ELF-1 (cell line): ENCODE measurements at regions not wholly inside any gene's neighbourhood (a gene's known extent, or its start where the extent isn't known, plus 50 kb on each side); places are given as distances from the start of the nearest gene placed in this dataset.
"Not testable (repeated sequence)": the region's sequence is repeated elsewhere in the genome, so short reads cannot be mapped to it uniquely, and the experiment has no call there.

ENCODE experiments used
- DNase-seq: peaks from one replicate; pipeline ENCODE4 v3.0.0-alpha.2; 2016; ENCODE audit warnings: low read depth, low spot score

DNA sequence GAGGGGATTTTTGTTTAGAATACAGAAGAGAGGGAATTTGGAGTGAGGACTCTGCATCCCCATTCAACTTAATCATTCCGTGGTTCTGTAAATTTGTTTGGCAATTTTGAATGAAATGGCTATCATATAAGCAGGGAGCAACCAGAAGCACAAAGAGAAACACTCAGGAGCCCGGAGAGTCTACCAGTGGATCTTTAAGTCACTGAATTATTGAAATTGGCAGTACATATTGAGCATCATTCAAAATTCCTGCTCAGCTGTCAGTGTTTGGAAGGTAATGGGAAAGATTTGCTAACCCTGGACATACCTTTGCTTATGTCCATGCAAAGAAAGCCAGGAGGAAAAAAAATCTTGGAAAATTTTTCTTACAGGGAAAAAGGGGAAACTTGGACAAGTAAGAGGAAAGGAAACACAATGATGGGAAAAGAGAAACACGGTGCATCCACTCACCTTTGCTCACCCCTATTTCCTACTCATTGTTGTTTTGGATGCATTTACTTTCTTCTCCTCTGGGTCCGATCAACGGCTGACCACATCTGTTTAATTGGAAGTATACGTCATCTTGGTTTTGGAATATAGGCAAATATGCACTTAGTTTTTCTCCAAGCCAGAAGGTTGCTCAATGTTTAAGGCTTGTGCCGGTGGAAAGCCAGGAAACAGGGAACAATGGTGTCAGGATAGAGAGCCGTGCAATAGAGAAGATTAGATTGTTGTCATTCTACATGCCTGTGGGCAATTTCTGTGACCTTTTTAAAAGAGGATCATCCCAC is 243.0 kb upstream of the LYPLAL1 start:
- no peak for DNase-seq

DNA sequence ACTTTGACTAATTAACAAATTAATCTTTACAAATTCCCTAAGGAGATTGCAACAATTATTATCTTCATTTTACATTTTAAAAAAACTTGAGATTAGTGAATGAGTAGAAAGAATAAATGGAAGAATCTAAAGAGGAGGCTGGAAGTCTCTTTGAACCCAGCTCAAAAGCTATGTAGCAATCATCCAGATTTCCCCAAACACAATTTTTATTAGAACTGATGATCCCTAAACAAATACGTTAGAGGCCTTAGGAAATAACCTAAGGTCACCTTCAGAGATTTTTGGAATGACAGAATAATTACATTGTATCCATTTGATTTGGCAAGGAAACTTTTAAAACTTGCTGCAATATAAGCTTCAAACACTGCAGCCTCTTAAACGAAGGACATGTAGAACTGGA is 242.4 kb upstream of the LYPLAL1 start:
- DNase-seq = no peak

GRCh38 chr1:218933513-218933912 is 240.2 kb upstream of the LYPLAL1 start:
- no peak for DNase-seq

GRCh38 chr1:218935408-218935807 is 238.3 kb upstream of the LYPLAL1 start:
- not testable (repeated sequence) for DNase-seq

DNA sequence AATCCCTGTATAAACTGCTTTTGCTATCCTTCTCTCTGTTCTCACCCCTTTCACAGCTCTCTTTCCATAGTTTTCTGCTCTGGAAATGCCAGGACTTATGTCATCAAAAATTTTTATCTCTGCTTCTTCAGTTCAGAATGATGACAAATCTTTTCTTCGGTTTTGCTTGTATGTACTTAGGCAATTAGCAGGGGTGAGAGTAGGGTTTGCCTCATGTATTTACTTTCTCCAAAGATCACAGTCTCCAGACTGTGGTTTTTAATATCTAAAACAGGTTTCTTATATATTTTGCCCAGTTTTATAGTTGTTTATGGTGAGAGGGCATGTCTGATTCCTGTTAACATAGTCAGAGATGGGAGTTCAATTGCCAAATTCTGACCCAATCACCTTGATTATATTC is 235.4 kb upstream of the LYPLAL1 start:
- no peak for DNase-seq

DNA sequence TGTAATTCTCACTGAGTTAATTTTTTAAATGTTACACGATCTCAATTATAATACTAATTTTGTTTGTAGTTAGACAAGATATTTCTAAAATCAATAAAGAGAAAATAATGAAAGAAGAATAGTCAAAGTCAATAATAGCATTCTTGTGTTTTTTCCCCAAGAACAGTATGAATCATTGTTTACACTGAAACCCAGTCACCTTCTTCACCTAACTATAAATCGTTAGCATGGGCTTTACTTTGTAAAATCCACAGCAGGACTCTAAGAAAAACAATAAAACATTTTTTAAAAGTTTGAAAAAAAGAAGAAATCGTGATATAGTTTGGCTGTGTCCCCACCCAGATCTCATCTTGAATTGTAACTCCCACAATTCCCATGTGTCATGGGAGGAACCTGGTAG is 234.6 kb upstream of the LYPLAL1 start:
- DNase-seq = no peak

DNA sequence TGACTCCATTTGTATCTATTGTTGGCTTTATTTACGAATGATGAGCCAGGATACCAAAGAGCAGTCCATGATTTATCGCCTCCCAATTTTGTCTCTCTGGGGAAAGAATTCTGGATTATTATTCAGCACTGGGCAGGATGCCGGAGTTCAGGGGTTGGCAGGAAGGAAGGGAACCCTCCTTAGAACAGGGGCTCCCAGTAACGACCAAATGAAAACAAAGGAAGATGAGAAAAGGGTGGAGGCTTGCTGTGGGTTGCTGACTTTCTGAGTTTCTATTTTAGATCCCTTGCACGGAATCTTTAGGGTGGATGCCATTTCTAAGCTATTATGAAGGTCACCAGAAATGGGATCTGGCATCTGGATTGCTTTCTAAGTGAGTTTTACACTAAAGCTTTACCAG is 231.2 kb upstream of the LYPLAL1 start:
- no peak for DNase-seq

GRCh38 chr1:218943371-218943770 is 230.3 kb upstream of the LYPLAL1 start:
- no peak for DNase-seq

DNA sequence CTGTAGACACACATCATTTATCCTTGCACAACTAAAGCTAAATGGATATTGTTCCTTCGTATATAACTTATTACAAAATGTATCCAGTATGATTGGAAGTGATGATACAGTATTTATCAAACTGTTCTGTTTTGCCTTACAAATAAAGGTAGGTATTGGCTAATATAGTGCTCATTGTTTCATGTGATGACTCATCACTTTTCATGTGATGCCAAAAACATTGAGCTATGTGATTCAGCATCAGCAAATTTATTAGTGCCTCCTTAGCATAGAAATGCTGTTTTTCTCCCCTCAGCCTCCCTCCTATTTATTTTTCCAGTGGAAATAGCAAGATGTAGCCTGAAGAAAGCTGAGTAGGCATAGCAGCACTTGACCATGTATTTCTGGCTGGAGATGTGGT is 228.6 kb upstream of the LYPLAL1 start:
- no peak for DNase-seq

DNA sequence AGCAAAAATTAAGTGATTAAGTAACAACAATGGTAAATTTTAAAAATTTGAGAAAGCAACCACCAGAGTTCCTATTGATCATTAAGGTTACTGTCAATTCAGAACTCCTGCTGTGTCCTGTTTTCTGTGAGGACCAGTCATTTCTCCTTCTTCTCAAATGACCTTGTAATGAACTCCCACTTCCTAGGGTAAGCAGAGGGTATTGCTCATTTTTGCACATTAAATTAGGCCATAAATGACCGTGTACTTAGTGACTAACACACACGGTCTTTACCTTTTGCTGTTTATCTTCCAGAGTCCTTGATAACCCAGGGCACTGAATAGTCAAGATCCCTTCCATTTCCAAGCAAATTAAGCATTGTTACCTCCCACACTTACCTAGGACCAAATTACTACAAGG is 227.5 kb upstream of the LYPLAL1 start:
- DNase-seq = no peak

- DNase-seq = no peak
Observed at GRCh38 chr1:218948446-218948845, 225.2 kb upstream of the LYPLAL1 start.

DNA sequence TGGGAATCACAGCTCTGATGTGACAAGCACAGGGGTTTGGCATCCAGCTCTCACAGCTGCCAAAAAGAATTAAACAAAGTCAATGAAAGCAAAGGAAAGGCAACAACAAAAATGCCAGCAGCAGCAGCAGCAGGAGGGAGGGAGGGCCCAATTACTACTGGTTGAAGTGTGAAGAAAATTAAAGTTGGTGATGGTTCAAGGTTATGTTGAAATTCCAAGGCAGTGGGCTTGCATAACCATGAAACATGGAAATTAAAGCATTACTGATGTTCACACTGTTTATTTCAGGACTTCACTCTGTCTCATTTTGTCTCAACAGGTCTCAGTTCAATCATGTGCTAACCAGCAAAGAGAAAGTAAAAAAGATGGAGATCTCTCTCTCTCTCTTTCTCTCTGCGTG is 220.3 kb upstream of the LYPLAL1 start:
- no peak for DNase-seq

GRCh38 chr1:218957971-218958370 is 215.7 kb upstream of the LYPLAL1 start:
- DNase-seq = no peak

GRCh38 chr1:218959784-218960183 is 213.9 kb upstream of the LYPLAL1 start:
- no peak for DNase-seq

- DNase-seq = no peak
Observed at GRCh38 chr1:218964471-218965185, 209.1 kb upstream of the LYPLAL1 start.

GRCh38 chr1:218965821-218966220 is 207.9 kb upstream of the LYPLAL1 start:
- DNase-seq = no peak

- DNase-seq = no peak
Observed at GRCh38 chr1:218967254-218967653, 206.4 kb upstream of the LYPLAL1 start.

DNA sequence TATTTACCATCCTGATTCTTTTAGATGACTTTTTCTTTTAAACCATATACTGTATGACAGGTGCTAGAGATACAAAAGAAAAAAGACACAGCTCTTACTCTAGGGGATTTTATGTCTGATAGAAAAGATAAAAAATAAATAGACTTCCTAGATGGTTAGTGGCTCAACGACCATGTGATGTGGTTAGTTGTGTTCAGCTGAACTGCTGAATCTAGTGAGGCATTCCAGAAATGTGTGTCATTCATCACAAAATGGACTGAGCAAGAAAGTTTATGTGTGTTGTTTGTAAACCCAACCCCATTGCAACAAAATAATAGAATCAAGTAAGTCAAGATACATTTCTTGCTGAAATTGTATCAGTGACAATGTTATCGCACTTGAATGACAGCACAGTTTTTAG is 205.8 kb upstream of the LYPLAL1 start:
- no peak for DNase-seq

- no peak for DNase-seq
Observed at GRCh38 chr1:218969006-218969405, 204.7 kb upstream of the LYPLAL1 start.

DNA sequence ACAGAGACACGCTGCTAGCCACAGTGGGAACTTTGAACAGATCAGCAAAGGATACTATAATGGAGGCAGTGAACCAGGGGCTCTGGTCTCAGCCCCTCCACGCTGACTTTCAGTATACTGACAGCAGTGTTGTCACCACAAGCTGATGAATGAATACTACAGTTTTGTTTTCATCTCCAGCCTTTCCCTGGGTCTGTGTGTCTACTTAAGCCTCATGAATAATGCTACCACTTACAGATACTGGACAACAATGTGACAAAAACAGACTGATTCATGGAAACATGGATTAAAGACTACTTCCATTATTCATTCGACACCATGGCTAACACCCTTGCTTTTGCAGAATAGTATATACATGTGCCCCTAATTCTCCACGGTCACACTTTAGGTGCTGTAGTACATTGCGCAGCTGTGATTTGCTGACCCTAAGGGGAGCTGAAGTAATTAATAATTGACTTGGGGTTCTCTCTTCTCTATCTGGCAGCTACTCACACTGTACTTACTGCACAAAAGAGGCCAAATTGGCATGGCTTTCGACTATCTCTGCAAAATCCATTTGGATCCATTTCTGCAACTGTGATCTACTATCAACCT is 203.2 kb upstream of the LYPLAL1 start:
- DNase-seq = no peak

DNA sequence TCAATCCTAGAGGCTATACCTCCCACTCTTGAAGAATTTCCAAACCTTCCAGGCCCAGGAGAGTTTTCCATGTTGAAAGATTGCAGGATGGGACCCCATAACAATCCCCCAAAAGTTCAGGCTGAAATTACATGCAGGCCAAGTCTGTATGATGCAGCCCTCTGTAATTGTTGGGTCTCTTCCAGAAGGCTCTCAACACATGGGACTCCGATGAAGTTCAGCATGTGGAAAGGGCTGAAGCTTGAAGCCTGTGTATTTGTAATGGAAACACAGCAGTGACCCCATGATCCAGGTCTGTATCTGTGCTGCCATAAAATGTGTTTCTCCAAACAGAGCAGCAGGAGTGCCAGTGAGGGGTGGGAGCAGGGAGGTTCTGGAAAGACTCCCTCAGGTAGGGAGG is 202.5 kb upstream of the LYPLAL1 start:
- no peak for DNase-seq

- DNase-seq = no peak
Observed at GRCh38 chr1:218980881-218981280, 192.8 kb upstream of the LYPLAL1 start.

DNA sequence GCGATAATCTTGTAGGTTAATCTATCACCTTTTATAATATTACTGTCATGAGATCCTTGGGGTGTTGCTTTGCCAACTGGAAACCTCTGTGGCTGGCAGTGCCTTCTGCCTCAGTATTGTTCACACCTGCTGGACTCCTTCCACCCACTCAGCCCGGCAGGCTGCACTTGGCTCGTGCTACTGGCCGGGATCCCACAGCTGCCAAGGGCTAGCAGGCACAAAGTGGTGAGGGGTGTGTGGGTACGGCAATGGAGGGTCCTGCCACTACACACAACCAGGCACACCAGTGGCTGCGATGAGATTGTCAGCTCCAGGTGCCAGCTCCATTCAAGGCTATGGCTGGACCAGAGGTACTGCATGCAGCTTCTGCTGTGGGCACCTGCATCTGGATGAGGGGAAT is 191.2 kb upstream of the LYPLAL1 start:
- no peak for DNase-seq
